H9 (cell line): ENCODE measurements at regions not wholly inside any gene's neighbourhood (a gene's known extent, or its start where the extent isn't known, plus 50 kb on each side); places are given as distances from the start of the nearest gene placed in this dataset.

Source experiments
- DNase-seq: peaks from one replicate; pipeline ENCODE4 v3.0.0-alpha.2; 2017
- H2AFZ ChIP-seq: one replicate; pipeline ENCODE4 v1.6.1; 2013; ENCODE audit warnings: mild to moderate bottlenecking, low read length, control low read depth, moderate library complexity
- H2AK5ac ChIP-seq: 2 replicates; pipeline ENCODE4 v1.6.1; 2013; ENCODE audit warnings: low read length, control low read depth, mixed read lengths; ENCODE audit not compliant: insufficient read length
- H2BK120ac ChIP-seq: one replicate; pipeline ENCODE4 v1.6.1; 2013; ENCODE audit warnings: low read depth, mild to moderate bottlenecking, low read length, control low read depth, inconsistent platforms; ENCODE audit not compliant: poor library complexity, severe bottlenecking
- H2BK12ac ChIP-seq: 2 replicates; pipeline ENCODE4 v1.6.1; 2013; ENCODE audit warnings: low read length, control low read depth, mixed read lengths, low read depth; ENCODE audit not compliant: insufficient read length
- H2BK15ac ChIP-seq: 2 replicates; pipeline ENCODE4 v1.6.1; 2013; ENCODE audit warnings: low read depth, low read length, control low read depth
- H2BK20ac ChIP-seq: one replicate; pipeline ENCODE4 v1.6.1; 2013; ENCODE audit warnings: low read depth, mild to moderate bottlenecking, low read length, control low read depth, inconsistent platforms; ENCODE audit not compliant: poor library complexity, severe bottlenecking
- H2BK5ac ChIP-seq: 2 replicates; pipeline ENCODE4 v1.6.1; 2013; ENCODE audit warnings: low read length, control low read depth, mixed read lengths; ENCODE audit not compliant: insufficient read length
- H3K14ac ChIP-seq: 2 replicates; pipeline ENCODE4 v1.6.1; 2013; ENCODE audit warnings: low read length, control low read depth; ENCODE audit not compliant: insufficient read depth
- H3K18ac ChIP-seq: 2 replicates; pipeline ENCODE4 v1.6.1; 2013; ENCODE audit warnings: low read depth, mild to moderate bottlenecking, mixed read lengths, low read length, control low read depth; ENCODE audit not compliant: insufficient read length
- H3K23ac ChIP-seq: 2 replicates; pipeline ENCODE4 v1.6.1; 2013; ENCODE audit warnings: low read length, control low read depth, mixed read lengths, low read depth; ENCODE audit not compliant: insufficient read length
- H3K23me2 ChIP-seq: 2 replicates; pipeline ENCODE4 v1.6.1; 2013; ENCODE audit warnings: low read depth, mild to moderate bottlenecking, mixed read lengths, low read length, control low read depth; ENCODE audit not compliant: insufficient read length, poor library complexity, severe bottlenecking
- H3K27ac ChIP-seq: 2 replicates; pipeline ENCODE4 v1.5.1; 2013; ENCODE audit warnings: low read length, control low read depth, mixed read lengths, low read depth; ENCODE audit not compliant: insufficient read length
- H3K27me3 ChIP-seq: 2 replicates; pipeline ENCODE4 v1.6.1; 2013; ENCODE audit warnings: low read length, control low read depth, inconsistent platforms; ENCODE audit not compliant: insufficient read depth
- H3K4ac ChIP-seq: 2 replicates; pipeline ENCODE4 v1.6.1; 2013; ENCODE audit warnings: low read depth, mild to moderate bottlenecking, control low read depth, inconsistent platforms, low read length, moderate library complexity
- H3K4me1 ChIP-seq: 2 replicates; pipeline ENCODE4 v1.6.1; 2013; ENCODE audit warnings: low read length, control low read depth, inconsistent platforms; ENCODE audit not compliant: insufficient read depth
- H3K4me2 ChIP-seq: 2 replicates; pipeline ENCODE4 v1.6.1; 2013; ENCODE audit warnings: low read length, control low read depth, mixed read lengths; ENCODE audit not compliant: insufficient read length, insufficient read depth
- H3K56ac ChIP-seq: 2 replicates; pipeline ENCODE4 v1.6.1; 2013; ENCODE audit warnings: low read depth, mild to moderate bottlenecking, mixed read lengths, low read length, control low read depth; ENCODE audit not compliant: insufficient read length
- H3K79me1 ChIP-seq: 2 replicates; pipeline ENCODE4 v1.6.1; 2013; ENCODE audit warnings: low read depth, mild to moderate bottlenecking, moderate library complexity, low read length, control low read depth, inconsistent platforms; ENCODE audit not compliant: insufficient read depth, poor library complexity, severe bottlenecking
- H3K79me2 ChIP-seq: 2 replicates; pipeline ENCODE4 v1.6.1; 2013; ENCODE audit warnings: low read length, control low read depth, inconsistent platforms; ENCODE audit not compliant: insufficient read depth
- H3K9ac ChIP-seq: 2 replicates; pipeline ENCODE4 v1.6.1; 2013; ENCODE audit warnings: low read length, control low read depth, mixed read lengths; ENCODE audit not compliant: insufficient read length; ENCODE audit errors: extremely low read depth
- H3K9me3 ChIP-seq: one replicate; pipeline ENCODE4 v1.6.1; 2013; ENCODE audit warnings: low read depth, low read length, inconsistent platforms; ENCODE audit not compliant: control insufficient read depth
- H3T11ph ChIP-seq: one replicate; pipeline ENCODE4 v1.6.1; 2013; ENCODE audit warnings: mild to moderate bottlenecking, low read length, control low read depth, inconsistent platforms
- H4K20me1 ChIP-seq: one replicate; pipeline ENCODE4 v1.6.1; 2013; ENCODE audit not compliant: control insufficient read depth, insufficient read length, insufficient read depth
- H4K5ac ChIP-seq: 2 replicates; pipeline ENCODE4 v1.6.1; 2013; ENCODE audit warnings: low read depth, mild to moderate bottlenecking, mixed read lengths, low read length, control low read depth; ENCODE audit not compliant: insufficient read length
- H4K8ac ChIP-seq: replicated peaks from 2 replicates; pipeline ENCODE4 v1.6.1; 2013; ENCODE audit warnings: low read length, control low read depth, mixed read lengths, low read depth; ENCODE audit not compliant: insufficient read length
- H4K91ac ChIP-seq: 2 replicates; pipeline ENCODE4 v1.6.1; 2013; ENCODE audit warnings: low read depth, mild to moderate bottlenecking, moderate library complexity, mixed read lengths, low read length, control low read depth; ENCODE audit not compliant: insufficient read length
- H3K27ac Mint-ChIP-seq, 3 experiments: 2 replicates in 2 of 3; 3 replicates in 1 of 3; pipeline ENCODE4 v1.8.0; 2020 to 2021; ENCODE audit warnings: mixed read lengths in 3 of 3, mild to moderate bottlenecking in 1 of 3, moderate library complexity in 1 of 3
- H3K27me3 Mint-ChIP-seq: 2 replicates; pipeline ENCODE4 v1.8.0; 2021; ENCODE audit warnings: low read depth, mild to moderate bottlenecking, moderate library complexity, mixed read lengths
- H3K36me3 Mint-ChIP-seq, 3 experiments: 2 replicates in 2 of 3; 3 replicates in 1 of 3; pipeline ENCODE4 v1.8.0; 2020 to 2021; ENCODE audit warnings: low read depth in 3 of 3, mixed read lengths in 3 of 3; ENCODE audit not compliant: insufficient read depth in 1 of 3
- H3K4me1 Mint-ChIP-seq, 2 experiments: 2 replicates each; pipeline ENCODE4 v1.8.0; 2020; ENCODE audit warnings: mixed read lengths in 2 of 2
- H3K4me3 Mint-ChIP-seq, 2 experiments: 2 replicates in 1 of 2; 3 replicates in 1 of 2; pipeline ENCODE4 v1.8.0; 2020 to 2021; ENCODE audit warnings: mild to moderate bottlenecking in 2 of 2, mixed read lengths in 2 of 2, moderate library complexity in 1 of 2
- H3K9me3 Mint-ChIP-seq, 2 experiments: 2 replicates in 1 of 2; 3 replicates in 1 of 2; pipeline ENCODE4 v1.8.0; 2020; ENCODE audit warnings: mild to moderate bottlenecking in 2 of 2, mixed read lengths in 2 of 2, moderate library complexity in 1 of 2
- WGBS: extraction: QIAGEN DNeasy Blood & Tissue Kit; methylation state at CpG from one replicate; pipeline ENCODE4 v1.1.7; 2013; ENCODE audit warnings: missing lambda C conversion rate, low lambda C conversion rate, mixed read lengths; ENCODE audit not compliant: insufficient read length; ENCODE audit errors: extremely low coverage; 5-methylcytosine and 5-hydroxymethylcytosine counted together
- TF ChIP-seq, protein P1 (sequence below): fragments of 200-600 bp; sonication (generic); conservative IDR thresholded peaks from 3 replicates; pipeline ENCODE4 v1.8.0; 2021; ENCODE audit warnings: antibody characterized with exemption, mild to moderate bottlenecking

DNA sequence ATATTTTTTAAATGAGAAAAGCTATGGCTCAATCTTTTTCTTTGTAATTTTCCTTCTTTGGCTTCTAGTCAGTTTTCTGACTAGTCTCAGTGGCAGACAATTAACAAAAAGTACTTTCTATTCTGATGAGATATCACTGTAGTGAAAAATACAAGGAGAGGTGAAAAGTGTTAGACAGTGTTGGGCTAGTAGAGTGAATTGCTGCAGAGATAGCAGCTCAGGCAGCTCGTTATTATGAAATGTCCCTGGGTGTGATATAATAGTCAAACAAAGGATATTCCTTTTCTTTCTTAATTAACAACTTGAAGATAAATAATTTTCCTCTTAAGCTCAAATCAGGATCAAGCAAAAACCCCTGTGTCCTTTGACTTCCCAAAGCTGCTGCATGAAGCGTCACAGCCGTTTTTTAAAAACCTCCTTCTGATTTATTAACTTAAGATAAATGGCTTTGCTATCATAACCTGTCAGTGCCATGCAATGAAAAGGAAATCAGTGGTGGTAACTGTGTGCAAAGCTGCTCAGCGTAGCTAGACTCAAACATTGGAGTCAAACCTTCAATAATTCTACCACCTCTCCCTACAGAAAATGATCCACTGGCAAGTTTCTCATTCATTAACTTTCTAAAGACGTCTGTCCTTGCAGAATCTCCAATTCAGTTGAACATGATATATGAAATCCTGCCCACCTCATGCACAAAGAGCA, 646.6 kb upstream of the PTBP2 start:
- Histone ChIP-seq H3K4ac (no peak overlapping the region), H3K4me1 (no peaks in the 10 kb centered on the region), H4K20me1 (no peaks in the 10 kb centered on the region), H2AFZ (no peak overlapping the region), H3K23me2 (no peaks in the 10 kb centered on the region), H3K56ac (no peak overlapping the region), H3K18ac (no peak overlapping the region), H3K14ac (no peak overlapping the region), H3K27me3 (no peaks in the 10 kb centered on the region), H3K4me2 (no peak overlapping the region), H2BK5ac (no peak overlapping the region), H3K23ac (no peak overlapping the region), H2BK20ac (no peak overlapping the region), H3K27ac (no peak overlapping the region), H3T11ph (no peak overlapping the region), H2BK12ac (no peak overlapping the region), H4K8ac (no peak overlapping the region), H2AK5ac (no peak overlapping the region), H3K9ac (no peak overlapping the region), H3K79me1 (no peaks in the 10 kb centered on the region), H2BK15ac (no peak overlapping the region), H3K9me3 (no peaks in the 10 kb centered on the region), H4K91ac (no peak overlapping the region), H4K5ac (no peak overlapping the region), H3K79me2 (no peaks in the 10 kb centered on the region), H2BK120ac (no peak overlapping the region)
- WGBS, result no CpG with 5 or more reads among the region's 5 CpGs
- Mint-ChIP-seq H3K4me1 (no peaks in the 10 kb centered on the region), H3K9me3 (peaks cover 0 to 1% of the 10 kb centered on the region in 2 experiments; a peak in 1 of 5 replicates), H3K27me3 (no peaks in the 10 kb centered on the region), H3K27ac (no peak overlapping the region), H3K4me3 (no peak overlapping the region), H3K36me3 (no peaks in the 10 kb centered on the region)
- DNase-seq, result no peak
- TF ChIP-seq, protein P1, sequence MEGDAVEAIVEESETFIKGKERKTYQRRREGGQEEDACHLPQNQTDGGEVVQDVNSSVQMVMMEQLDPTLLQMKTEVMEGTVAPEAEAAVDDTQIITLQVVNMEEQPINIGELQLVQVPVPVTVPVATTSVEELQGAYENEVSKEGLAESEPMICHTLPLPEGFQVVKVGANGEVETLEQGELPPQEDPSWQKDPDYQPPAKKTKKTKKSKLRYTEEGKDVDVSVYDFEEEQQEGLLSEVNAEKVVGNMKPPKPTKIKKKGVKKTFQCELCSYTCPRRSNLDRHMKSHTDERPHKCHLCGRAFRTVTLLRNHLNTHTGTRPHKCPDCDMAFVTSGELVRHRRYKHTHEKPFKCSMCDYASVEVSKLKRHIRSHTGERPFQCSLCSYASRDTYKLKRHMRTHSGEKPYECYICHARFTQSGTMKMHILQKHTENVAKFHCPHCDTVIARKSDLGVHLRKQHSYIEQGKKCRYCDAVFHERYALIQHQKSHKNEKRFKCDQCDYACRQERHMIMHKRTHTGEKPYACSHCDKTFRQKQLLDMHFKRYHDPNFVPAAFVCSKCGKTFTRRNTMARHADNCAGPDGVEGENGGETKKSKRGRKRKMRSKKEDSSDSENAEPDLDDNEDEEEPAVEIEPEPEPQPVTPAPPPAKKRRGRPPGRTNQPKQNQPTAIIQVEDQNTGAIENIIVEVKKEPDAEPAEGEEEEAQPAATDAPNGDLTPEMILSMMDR, result no peak
